Panc1 (cell line): ENCODE measurements at regions not wholly inside any gene's neighbourhood (a gene's known extent, or its start where the extent isn't known, plus 50 kb on each side); places are given as distances from the start of the nearest gene placed in this dataset.

ENCODE experiments used
- ATAC-seq: fragments of 200-7000 bp; cut with Tn5 transposase; 2 replicates; pipeline ENCODE4 v1.9.1; 2020; ENCODE audit warnings: mild to moderate bottlenecking, moderate library complexity
- BruUV-seq: library from RNA; stranded (reverse); fragments of 400-500 nt; replicated peaks from 2 replicates; lab custom pipeline; 2021; lab: Mats Ljungman, UMichigan
- CTCF ChIA-PET: fragments of 300-600 bp; sonication (Branson Sonifier 250); formaldehyde crosslinking; loops from one replicate; lab custom pipeline; 2022; ENCODE audit warnings: antibody characterized with exemption; lab: Charles Lee
- POLR2A ChIA-PET: fragments of 300-600 bp; sonication (Branson Sonifier 250); formaldehyde crosslinking; loops from one replicate; lab custom pipeline; 2022; ENCODE audit warnings: antibody characterized with exemption; lab: Charles Lee
- DNase-seq: peaks from one replicate; pipeline ENCODE4 v3.0.0-alpha.2; 2010; ENCODE audit warnings: low read depth, low spot score
- H3K27ac ChIP-seq: 2 replicates; pipeline ENCODE4 v1.5.1; 2011; ENCODE audit warnings: mild to moderate bottlenecking, low read length, inconsistent platforms
- H3K27me3 ChIP-seq: fragments of 200-500 bp; sonication (Bioruptor generic); 2 replicates; pipeline ENCODE4 v1.6.0; 2014; ENCODE audit warnings: low read length, inconsistent platforms; ENCODE audit not compliant: control insufficient read depth, insufficient read depth
- H3K36me3 ChIP-seq: fragments of 200-500 bp; sonication (Bioruptor generic); 2 replicates; pipeline ENCODE4 v1.5.1; 2014; ENCODE audit warnings: inconsistent platforms, mild to moderate bottlenecking, low read length, moderate library complexity; ENCODE audit not compliant: control insufficient read depth, insufficient read depth
- H3K4me1 ChIP-seq: 2 replicates; pipeline ENCODE4 v1.5.1; 2011; ENCODE audit warnings: inconsistent platforms, mild to moderate bottlenecking, low read length, moderate library complexity; ENCODE audit not compliant: control insufficient read depth, insufficient read depth
- H3K4me3 ChIP-seq, 2 experiments: 2 replicates each; pipeline ENCODE4 v1.5.1; 2011 to 2012; ENCODE audit warnings: low read depth in 2 of 2, low read length in 2 of 2, mild to moderate bottlenecking in 2 of 2, inconsistent platforms in 1 of 2, moderate library complexity in 1 of 2
- H3K9me3 ChIP-seq: fragments of 200-500 bp; sonication (Bioruptor generic); 2 replicates; pipeline ENCODE4 v1.5.1; 2014; ENCODE audit warnings: low read depth, mild to moderate bottlenecking, inconsistent platforms, low read length, moderate library complexity; ENCODE audit not compliant: control insufficient read depth, insufficient read depth
- CTCF ChIP-seq: fragments of 450-650 bp; IDR thresholded peaks from 2 replicates; pipeline ENCODE4 v1.5.1; 2017; ENCODE audit warnings: mild to moderate bottlenecking
- POLR2AphosphoS5 ChIP-seq: IDR thresholded peaks from 2 replicates; pipeline ENCODE4 v1.6.1; 2012; ENCODE audit warnings: mild to moderate bottlenecking, low read depth, low read length, moderate library complexity
- REST ChIP-seq, 2 experiments: IDR thresholded peaks; 2 replicates each; pipeline ENCODE4 v1.6.1; 2011 to 2012; ENCODE audit warnings: low read depth in 2 of 2, control low read depth in 1 of 2, low read length in 1 of 2, mild to moderate bottlenecking in 1 of 2, moderate library complexity in 1 of 2; ENCODE audit not compliant: insufficient read depth in 1 of 2
- SIN3A ChIP-seq: IDR thresholded peaks from 2 replicates; pipeline ENCODE4 v1.6.1; 2012; ENCODE audit warnings: low read depth, mild to moderate bottlenecking, low read length, moderate library complexity, borderline replicate concordance; ENCODE audit not compliant: insufficient read depth
- TCF7L2 ChIP-seq: IDR thresholded peaks from 2 replicates; pipeline ENCODE4 v1.6.1; 2011; ENCODE audit warnings: mild to moderate bottlenecking, low read depth, low read length, inconsistent platforms
- in situ Hi-C: cut with HindIII; loops from 2 replicates; pipeline ENCODE4 v1.10.0; 2016; ENCODE audit warnings: low sequenced_read_pairs, low pct_unique_long_range_greater_than_20kb
- intact Hi-C: fragments of 100-400 bp; cut with micrococcal nuclease; formaldehyde crosslinking; loops from one replicate; pipeline ENCODE4 v1.10.0; 2022; ENCODE audit not compliant: unreplicated experiment

GRCh38 chr10:123564631-123565030 is 101.5 kb upstream of the GPR26 start:
- ChIA-PET POLR2A (no interaction called here), CTCF (no interaction called here)
- ATAC-seq (no peak), DNase-seq (no peak)
- Histone ChIP-seq H3K27me3 (peaks cover 12% of the 10 kb centered on the region), H3K27ac (no peak overlapping the region), H3K9me3 (no peaks in the 10 kb centered on the region), H3K4me1 (no peaks in the 10 kb centered on the region), H3K36me3 (no peaks in the 10 kb centered on the region), H3K4me3 (no peak overlapping the region)
- TF ChIP-seq SIN3A (no peak), TCF7L2 (no peak), POLR2AphosphoS5 (no peak), REST (IDR thresholded peaks at IDR 0.05; ENCODE audit: insufficient read depth in 1 of 2, low read depth in 2 of 2, low read length in 1 of 2) (no peak), CTCF (no peak)
- intact Hi-C loops, result no loop called here
- no TSS peak for BruUV-seq
- in situ Hi-C loops, result no loop called here

- intact Hi-C loops (no loop called here), in situ Hi-C loops (no loop called here)
- Histone ChIP-seq H3K27me3 (peaks cover 14% of the 10 kb centered on the region), H3K4me3 (no peak overlapping the region), H3K4me1 (no peaks in the 10 kb centered on the region), H3K9me3 (no peaks in the 10 kb centered on the region), H3K27ac (no peak overlapping the region), H3K36me3 (no peaks in the 10 kb centered on the region)
- BruUV-seq, result no TSS peak
- ChIA-PET CTCF (no interaction called here), POLR2A (no interaction called here)
- ATAC-seq (no peak), DNase-seq (no peak)
- TF ChIP-seq SIN3A, result no peak
Measured at GRCh38 chr10:123565691-123566660, 100.2 kb upstream of the GPR26 start.
